AML-193 (cell line): ENCODE measurements at regions not wholly inside any gene's neighbourhood (a gene's known extent, or its start where the extent isn't known, plus 50 kb on each side); places are given as distances from the start of the nearest gene placed in this dataset.
"Not testable (repeated sequence)": the region's sequence is repeated elsewhere in the genome, so short reads cannot be mapped to it uniquely, and the experiment has no call there.

Source experiments
- DNase-seq, 2 experiments: peaks; one replicate each; lab custom pipeline; 2025; lab: John Stamatoyannopoulos, UW

- no peak for DNase-seq
These were observed 559.6 kb downstream of the GATA3 start for GRCh38 chr10:8614054-8614565.

- DNase-seq: no peak
These were observed 560.6 kb downstream of the GATA3 start for GRCh38 chr10:8615118-8615517.

- DNase-seq: no peak
These were observed 561.7 kb downstream of the GATA3 start for GRCh38 chr10:8616166-8616565.

- no peak for DNase-seq
These were observed 563.3 kb downstream of the GATA3 start for GRCh38 chr10:8617792-8618191.

GRCh38 chr10:8618834-8619233 is 564.3 kb downstream of the GATA3 start:
- DNase-seq: no peak

- no peak for DNase-seq
These were observed 573.9 kb downstream of the GATA3 start for GRCh38 chr10:8628351-8628750.

GRCh38 chr10:8633909-8634308 is 579.4 kb downstream of the GATA3 start:
- DNase-seq: no peak

GRCh38 chr10:8636371-8636770 is 581.9 kb downstream of the GATA3 start:
- no peak for DNase-seq

GRCh38 chr10:8637640-8638039 is 583.2 kb downstream of the GATA3 start:
- DNase-seq: no peak

- DNase-seq: no peak
These were observed 583.7 kb downstream of the GATA3 start for GRCh38 chr10:8638088-8638672.

GRCh38 chr10:8639486-8640185 is 585.1 kb downstream of the GATA3 start:
- DNase-seq: no peak

- no peak for DNase-seq
These were observed 585.8 kb downstream of the GATA3 start for GRCh38 chr10:8640301-8640700.

- DNase-seq: no peak
These were observed 586.4 kb downstream of the GATA3 start for GRCh38 chr10:8640878-8641277.

GRCh38 chr10:8656261-8656660 is 601.8 kb downstream of the GATA3 start:
- DNase-seq: no peak

- no peak for DNase-seq
These were observed 605.5 kb downstream of the GATA3 start for GRCh38 chr10:8659982-8660381.

GRCh38 chr10:8661886-8662285 is 607.4 kb downstream of the GATA3 start:
- DNase-seq: no peak

- DNase-seq: no peak
These were observed 608.6 kb downstream of the GATA3 start for GRCh38 chr10:8663131-8663530.

- no peak for DNase-seq
These were observed 610.8 kb downstream of the GATA3 start for GRCh38 chr10:8665322-8665721.

GRCh38 chr10:8670461-8670860 is 616.0 kb downstream of the GATA3 start:
- no peak for DNase-seq

- no peak for DNase-seq
These were observed 619.7 kb downstream of the GATA3 start for GRCh38 chr10:8674230-8674629.

- DNase-seq: no peak
These were observed 623.2 kb downstream of the GATA3 start for GRCh38 chr10:8677642-8678041.

- DNase-seq: not testable (repeated sequence)
These were observed 630.4 kb downstream of the GATA3 start for GRCh38 chr10:8684916-8685315.

- no peak for DNase-seq
These were observed 634.4 kb downstream of the GATA3 start for GRCh38 chr10:8688881-8689280.

- no peak for DNase-seq
These were observed 637.1 kb downstream of the GATA3 start for GRCh38 chr10:8691498-8692017.
